Activated CD4-positive, CD25-positive, alpha-beta regulatory T cell treated with anti-CD3 and anti-CD28 coated beads, Interleukin-2, amount 50 U/mL, for 24 hours (primary cell): ENCODE measurements at regions not wholly inside any gene's neighbourhood (a gene's known extent, or its start where the extent isn't known, plus 50 kb on each side); places are given as distances from the start of the nearest gene placed in this dataset.
"Not testable (repeated sequence)": the region's sequence is repeated elsewhere in the genome, so short reads cannot be mapped to it uniquely, and the experiment has no call there.

Source experiments
- ATAC-seq, 2 donors: fragments of 150-1000 bp; cut with Tn5 transposase; one replicate each; pipeline ENCODE4 v1.10.0; 2021; ENCODE audit warnings: mild to moderate bottlenecking in 1 of 2, moderate library complexity in 1 of 2

GRCh38 chr4:158051401-158052235 lies 121.2 kb downstream of the GASK1B start:
- no peak for ATAC-seq

GRCh38 chr4:158050942-158051341 lies 121.9 kb downstream of the GASK1B start:
- ATAC-seq: no peak

GRCh38 chr4:158046345-158046744 lies 126.5 kb downstream of the GASK1B start:
- ATAC-seq: no peak

- no peak for ATAC-seq
Measured at GRCh38 chr4:158043971-158044618, 128.7 kb downstream of the GASK1B start.

GRCh38 chr4:158042591-158043030 lies 130.2 kb downstream of the GASK1B start:
- ATAC-seq: no peak

- no peak for ATAC-seq
Measured at GRCh38 chr4:158038718-158039117, 134.1 kb downstream of the GASK1B start.

GRCh38 chr4:158036998-158037397 lies 135.8 kb downstream of the GASK1B start:
- no peak for ATAC-seq

GRCh38 chr4:158035662-158036195 lies 137.1 kb downstream of the GASK1B start:
- no peak for ATAC-seq

- no peak for ATAC-seq
Measured at GRCh38 chr4:158033416-158034120, 139.3 kb downstream of the GASK1B start.

- ATAC-seq: no peak
Measured at GRCh38 chr4:158032733-158033415, 140.0 kb downstream of the GASK1B start.

GRCh38 chr4:158028381-158028780 lies 144.4 kb downstream of the GASK1B start:
- ATAC-seq: not testable (repeated sequence)

GRCh38 chr4:158025131-158025530 lies 147.7 kb downstream of the GASK1B start:
- ATAC-seq: no peak

GRCh38 chr4:158020734-158021346 lies 152.0 kb downstream of the GASK1B start:
- no peak for ATAC-seq

- no peak for ATAC-seq
Measured at GRCh38 chr4:158020176-158020575, 152.6 kb downstream of the GASK1B start.

GRCh38 chr4:158018831-158019230 lies 154.0 kb downstream of the GASK1B start:
- ATAC-seq: no peak

- ATAC-seq: no peak
Measured at GRCh38 chr4:158018221-158018830, 154.5 kb downstream of the GASK1B start.

- no peak for ATAC-seq
Measured at GRCh38 chr4:158016511-158016910, 156.3 kb downstream of the GASK1B start.

- no peak for ATAC-seq
Measured at GRCh38 chr4:158015241-158015640, 157.6 kb downstream of the GASK1B start.

- no peak for ATAC-seq
Measured at GRCh38 chr4:158013858-158014257, 159.0 kb downstream of the GASK1B start.

- no peak for ATAC-seq
Measured at GRCh38 chr4:158010361-158010760, 162.5 kb downstream of the GASK1B start.

GRCh38 chr4:158008551-158009218 lies 164.1 kb downstream of the GASK1B start:
- no peak for ATAC-seq
